ENCODE measurements at regions not wholly inside any gene's neighbourhood (a gene's known extent, or its start where the extent isn't known, plus 50 kb on each side); places are given as distances from the start of the nearest gene placed in this dataset.

DNA sequence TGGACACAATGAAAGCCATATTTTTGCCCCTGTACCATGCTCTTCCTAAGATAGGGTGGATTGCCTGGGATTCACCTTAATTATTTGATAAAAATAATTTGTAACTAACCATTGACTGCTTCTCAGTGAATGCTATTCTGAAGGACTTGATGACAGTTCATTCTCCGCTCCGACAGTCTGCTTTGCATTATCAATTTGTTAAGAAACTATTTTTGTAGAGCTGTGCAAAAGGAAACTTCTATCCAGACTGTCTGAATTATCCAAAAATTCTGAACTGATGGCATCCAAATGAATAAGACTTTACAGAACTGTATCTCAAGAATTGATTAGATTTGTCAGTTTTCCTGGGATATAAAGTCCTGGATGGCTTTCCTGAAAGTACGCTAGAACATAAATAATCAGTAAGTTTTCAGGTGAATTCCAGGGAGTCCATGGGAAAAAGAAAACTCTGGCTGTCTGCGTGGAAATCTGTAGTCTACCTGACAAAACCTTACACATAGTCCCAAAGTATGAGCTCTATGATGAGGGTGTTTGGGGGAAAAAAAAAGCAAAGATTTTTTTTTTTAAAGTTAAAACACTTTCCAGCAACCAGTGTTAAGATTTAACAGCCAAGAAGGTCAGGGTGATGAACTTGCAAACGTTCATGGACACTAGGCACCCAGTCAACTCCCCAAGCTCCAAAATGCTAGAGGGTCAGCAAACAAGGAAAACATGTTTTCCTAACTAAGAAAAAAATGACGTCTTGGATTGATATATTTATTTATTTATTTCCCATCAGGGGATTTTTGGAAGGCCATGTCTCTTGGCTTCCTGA is 291.1 kb upstream of the TBX3 start:
- no peak for TF ChIP-seq EZH2 (IDR thresholded peaks at IDR 0.05)
- TF ChIP-seq, protein P1, sequence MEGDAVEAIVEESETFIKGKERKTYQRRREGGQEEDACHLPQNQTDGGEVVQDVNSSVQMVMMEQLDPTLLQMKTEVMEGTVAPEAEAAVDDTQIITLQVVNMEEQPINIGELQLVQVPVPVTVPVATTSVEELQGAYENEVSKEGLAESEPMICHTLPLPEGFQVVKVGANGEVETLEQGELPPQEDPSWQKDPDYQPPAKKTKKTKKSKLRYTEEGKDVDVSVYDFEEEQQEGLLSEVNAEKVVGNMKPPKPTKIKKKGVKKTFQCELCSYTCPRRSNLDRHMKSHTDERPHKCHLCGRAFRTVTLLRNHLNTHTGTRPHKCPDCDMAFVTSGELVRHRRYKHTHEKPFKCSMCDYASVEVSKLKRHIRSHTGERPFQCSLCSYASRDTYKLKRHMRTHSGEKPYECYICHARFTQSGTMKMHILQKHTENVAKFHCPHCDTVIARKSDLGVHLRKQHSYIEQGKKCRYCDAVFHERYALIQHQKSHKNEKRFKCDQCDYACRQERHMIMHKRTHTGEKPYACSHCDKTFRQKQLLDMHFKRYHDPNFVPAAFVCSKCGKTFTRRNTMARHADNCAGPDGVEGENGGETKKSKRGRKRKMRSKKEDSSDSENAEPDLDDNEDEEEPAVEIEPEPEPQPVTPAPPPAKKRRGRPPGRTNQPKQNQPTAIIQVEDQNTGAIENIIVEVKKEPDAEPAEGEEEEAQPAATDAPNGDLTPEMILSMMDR (IDR thresholded peaks at IDR 0.05): no peak
